ENCODE measurements at regions not wholly inside any gene's neighbourhood (a gene's known extent, or its start where the extent isn't known, plus 50 kb on each side); places are given as distances from the start of the nearest gene placed in this dataset.

GRCh38 chr12:13318231-13319015 is 121.9 kb downstream of the EMP1 start:
- CTCF ChIA-PET = interaction anchor here (1.0 kb wide), 1 partner anchor 40 kb away, joined by 4 read pairs; no protein-coding TSS in a partner anchor
- Histone ChIP-seq H3K56ac (ENCODE audit: extremely low read depth, insufficient read depth, low read length) (no peak overlapping the region), H3K9ac (ENCODE audit: low read depth, low read length) (no peak overlapping the region), H3K27ac (ENCODE audit: insufficient read depth, low read length) (no peak overlapping the region), H2BK20ac (ENCODE audit: low read depth, low read length) (no peak overlapping the region), H3K4me1 (ENCODE audit: control insufficient read depth, insufficient read depth, low read length) (no peaks in the 10 kb centered on the region), H2BK120ac (ENCODE audit: low read depth, low read length) (no peak overlapping the region), H4K20me1 (ENCODE audit: insufficient read depth, low read length) (no peaks in the 10 kb centered on the region), H4K91ac (ENCODE audit: insufficient read depth, low read depth, low read length) (no peak overlapping the region), H2AK9ac (replicated peaks; ENCODE audit: low read depth, low read length, poor library complexity) (no peak overlapping the region), H2AK5ac (ENCODE audit: low read depth, low read length) (no peak overlapping the region), H2AFZ (replicated peaks; ENCODE audit: low read length, poor library complexity) (no peak overlapping the region), H3K27me3 (ENCODE audit: control insufficient read depth, insufficient read depth, low read length) (no peaks in the 10 kb centered on the region; the same call in 1 of the 2 replicates), H3K36me3 (ENCODE audit: control insufficient read depth, insufficient read depth, low read length) (no peaks in the 10 kb centered on the region), H3K4me2 (ENCODE audit: low read depth, low read length) (no peak overlapping the region), H3K14ac (replicated peaks; ENCODE audit: low read depth, low read length) (no peak overlapping the region), H4K8ac (ENCODE audit: low read depth in 2 of 2, low read length in 2 of 2) (no peak overlapping the region), H3K4ac (ENCODE audit: low read depth, low read length) (no peak overlapping the region), H2BK5ac (ENCODE audit: low read depth, low read length, poor library complexity, severe bottlenecking) (no peak overlapping the region), H3K18ac (ENCODE audit: low read depth, low read length) (no peak overlapping the region), H3K23ac (ENCODE audit: low read depth, low read length) (no peak overlapping the region), H3K9me3 (ENCODE audit: control insufficient read depth, insufficient read depth, low read length) (no peaks in the 10 kb centered on the region), H3K79me1 (ENCODE audit: low read depth in 1 of 2, low read length in 2 of 2) (no peaks in the 10 kb centered on the region), H2BK15ac (ENCODE audit: low read depth, low read length) (no peak overlapping the region), H3K4me3 (ENCODE audit: insufficient read depth, low read depth, low read length) (no peak overlapping the region), H3K9me1 (ENCODE audit: insufficient read depth, low read length) (no peaks in the 10 kb centered on the region), H4K5ac (ENCODE audit: low read depth, low read length) (no peak overlapping the region)
- in situ Hi-C loops (cut with MboI; ENCODE audit: low sequenced_read_pairs) = no loop called here
- TF ChIP-seq RAD21 (IDR thresholded peaks at IDR 0.05; ENCODE audit: low read length) = no peak
- TF ChIP-seq CHD1 (IDR thresholded peaks at IDR 0.05; ENCODE audit: low read depth, low read length) = no peak
- TF ChIP-seq POLR2A (IDR thresholded peaks at IDR 0.05; ENCODE audit: low read depth, low read length) = no peak
- TF ChIP-seq USF2 (IDR thresholded peaks at IDR 0.05; ENCODE audit: low read depth, low read length) = no peak
- TF ChIP-seq RCOR1 (IDR thresholded peaks at IDR 0.05; ENCODE audit: insufficient replicate concordance, low read length) = no peak
- no peak for TF ChIP-seq CEBPB (IDR thresholded peaks at IDR 0.05; ENCODE audit: low read depth, low read length)
- TF ChIP-seq FOS (IDR thresholded peaks at IDR 0.05; ENCODE audit: low read depth, low read length) = no peak
- TF ChIP-seq BHLHE40 (IDR thresholded peaks at IDR 0.05; ENCODE audit: low read depth, low read length) = no peak
- TF ChIP-seq CTCF (conservative IDR thresholded peaks at IDR 0.05; ENCODE audit: low read depth, low read length) = no peak
- no peak for TF ChIP-seq MAZ (IDR thresholded peaks at IDR 0.05; ENCODE audit: borderline replicate concordance, low read depth, low read length)
- ATAC-seq (ENCODE audit: low read depth) (no peak), DNase-seq (no peak)
- intact Hi-C loops (cut with micrococcal nuclease) = no loop called here
- no CpG with 5 or more reads among the region's 3 CpGs for WGBS, 2 experiments (ENCODE audit: extremely low coverage in 2 of 2, insufficient read length in 1 of 2)
- POLR2A ChIA-PET (ENCODE audit: unreplicated experiment) = no interaction called here
- dilution Hi-C loops (cut with HindIII; ENCODE audit: low sequenced_read_pairs, unreplicated experiment) = no loop called here
- BruUV-seq (replicated peaks) = no TSS peak

All from IMR-90 (cell line).